ENCODE measurements at regions not wholly inside any gene's neighbourhood (a gene's known extent, or its start where the extent isn't known, plus 50 kb on each side); places are given as distances from the start of the nearest gene placed in this dataset.

- H3K4me3 ChIP-seq (ENCODE audit: low read depth, low read length): no peak overlapping the region
- H3K36me3 ChIP-seq (ENCODE audit: control insufficient read depth, insufficient read depth, low read length): no peaks in the 10 kb centered on the region
- no peaks in the 10 kb centered on the region for H3K27me3 ChIP-seq (ENCODE audit: control insufficient read depth, insufficient read depth, low read length)
- DNase-seq (ENCODE audit: low read depth) (no peak), FAIRE-seq (no peak)
- TF ChIP-seq, protein P1, sequence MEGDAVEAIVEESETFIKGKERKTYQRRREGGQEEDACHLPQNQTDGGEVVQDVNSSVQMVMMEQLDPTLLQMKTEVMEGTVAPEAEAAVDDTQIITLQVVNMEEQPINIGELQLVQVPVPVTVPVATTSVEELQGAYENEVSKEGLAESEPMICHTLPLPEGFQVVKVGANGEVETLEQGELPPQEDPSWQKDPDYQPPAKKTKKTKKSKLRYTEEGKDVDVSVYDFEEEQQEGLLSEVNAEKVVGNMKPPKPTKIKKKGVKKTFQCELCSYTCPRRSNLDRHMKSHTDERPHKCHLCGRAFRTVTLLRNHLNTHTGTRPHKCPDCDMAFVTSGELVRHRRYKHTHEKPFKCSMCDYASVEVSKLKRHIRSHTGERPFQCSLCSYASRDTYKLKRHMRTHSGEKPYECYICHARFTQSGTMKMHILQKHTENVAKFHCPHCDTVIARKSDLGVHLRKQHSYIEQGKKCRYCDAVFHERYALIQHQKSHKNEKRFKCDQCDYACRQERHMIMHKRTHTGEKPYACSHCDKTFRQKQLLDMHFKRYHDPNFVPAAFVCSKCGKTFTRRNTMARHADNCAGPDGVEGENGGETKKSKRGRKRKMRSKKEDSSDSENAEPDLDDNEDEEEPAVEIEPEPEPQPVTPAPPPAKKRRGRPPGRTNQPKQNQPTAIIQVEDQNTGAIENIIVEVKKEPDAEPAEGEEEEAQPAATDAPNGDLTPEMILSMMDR (IDR thresholded peaks at IDR 0.05; ENCODE audit: insufficient read depth, low read length, severe bottlenecking): no peak
These were observed 884.3 kb upstream of the PCDH20 start for GRCh38 chr13:62299988-62300387.

GRCh38 chr13:62296812-62297211, 881.2 kb upstream of the PCDH20 start:
- FAIRE-seq (no peak), DNase-seq (ENCODE audit: low read depth) (no peak)
- Histone ChIP-seq H3K4me3 (ENCODE audit: low read depth, low read length) (no peak overlapping the region), H3K27me3 (ENCODE audit: control insufficient read depth, insufficient read depth, low read length) (no peaks in the 10 kb centered on the region), H3K36me3 (ENCODE audit: control insufficient read depth, insufficient read depth, low read length) (no peaks in the 10 kb centered on the region)
- TF ChIP-seq, protein P1 (IDR thresholded peaks at IDR 0.05; ENCODE audit: insufficient read depth, low read length, severe bottlenecking): no peak

DNA sequence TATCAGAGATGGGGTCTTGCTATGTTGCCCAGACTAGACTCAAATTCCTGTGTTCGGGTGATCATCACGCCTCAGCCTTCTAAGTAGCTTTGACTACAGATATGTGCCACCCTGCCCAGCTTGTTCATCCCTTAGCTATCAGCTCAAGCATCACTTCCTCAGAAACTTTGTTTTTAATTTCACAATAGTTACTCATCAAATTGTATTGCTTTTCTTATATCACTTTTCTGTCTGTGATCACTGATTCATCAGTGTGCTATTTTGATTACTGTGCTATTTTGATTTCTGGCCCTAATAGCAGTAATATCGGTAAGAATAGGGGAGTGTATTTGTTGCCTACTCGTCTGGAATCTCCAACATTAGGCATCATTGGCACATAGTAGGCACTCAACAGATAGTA, 878.6 kb upstream of the PCDH20 start:
- DNase-seq (ENCODE audit: low read depth) (peak; percentile 35), FAIRE-seq (no peak)
- no peak overlapping the region for H3K4me3 ChIP-seq (ENCODE audit: low read depth, low read length)
- H3K36me3 ChIP-seq (ENCODE audit: control insufficient read depth, insufficient read depth, low read length): no peaks in the 10 kb centered on the region
- TF ChIP-seq, protein P1 (IDR thresholded peaks at IDR 0.05; ENCODE audit: insufficient read depth, low read length, severe bottlenecking): no peak
- no peaks in the 10 kb centered on the region for H3K27me3 ChIP-seq (ENCODE audit: control insufficient read depth, insufficient read depth, low read length)

GRCh38 chr13:62292714-62293480, 877.2 kb upstream of the PCDH20 start:
- TF ChIP-seq, protein P1 (IDR thresholded peaks at IDR 0.05; ENCODE audit: insufficient read depth, low read length, severe bottlenecking): no peak
- no peaks in the 10 kb centered on the region for H3K27me3 ChIP-seq (ENCODE audit: control insufficient read depth, insufficient read depth, low read length)
- DNase-seq (ENCODE audit: low read depth) (peak; percentile 39), FAIRE-seq (no peak)
- no peak overlapping the region for H3K4me3 ChIP-seq (ENCODE audit: low read depth, low read length)
- H3K36me3 ChIP-seq (ENCODE audit: control insufficient read depth, insufficient read depth, low read length): no peaks in the 10 kb centered on the region

- Histone ChIP-seq H3K27me3 (ENCODE audit: control insufficient read depth, insufficient read depth, low read length) (no peaks in the 10 kb centered on the region), H3K4me3 (ENCODE audit: low read depth, low read length) (no peak overlapping the region), H3K36me3 (ENCODE audit: control insufficient read depth, insufficient read depth, low read length) (no peaks in the 10 kb centered on the region)
- peak; percentile 6 for DNase-seq (ENCODE audit: low read depth)
- TF ChIP-seq, protein P1 (IDR thresholded peaks at IDR 0.05; ENCODE audit: insufficient read depth, low read length, severe bottlenecking): no peak
- FAIRE-seq: no peak
These were observed 874.9 kb upstream of the PCDH20 start for GRCh38 chr13:62290542-62290941.

DNA sequence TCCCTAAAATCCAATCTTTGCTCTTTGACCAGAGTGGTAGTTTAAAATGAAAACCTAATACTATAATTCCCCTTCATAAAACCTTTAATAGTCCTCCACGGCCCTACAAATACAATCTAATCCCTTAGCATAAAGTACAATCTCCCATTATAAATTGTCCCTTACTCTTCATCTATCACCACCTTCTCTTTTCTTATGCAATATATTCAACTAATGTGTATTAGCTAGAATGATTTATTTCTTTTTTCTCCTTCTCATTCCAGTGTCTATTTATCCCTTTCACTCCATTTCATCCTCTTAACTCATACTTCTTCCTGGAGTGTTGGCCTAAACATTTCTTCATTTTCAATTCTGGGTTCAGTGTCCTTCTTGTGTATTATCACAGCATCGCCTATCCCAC, 872.1 kb upstream of the PCDH20 start:
- DNase-seq (ENCODE audit: low read depth): no peak
- TF ChIP-seq, protein P1 (IDR thresholded peaks at IDR 0.05; ENCODE audit: insufficient read depth, low read length, severe bottlenecking): no peak
- Histone ChIP-seq H3K4me3 (ENCODE audit: low read depth, low read length) (no peak overlapping the region), H3K36me3 (ENCODE audit: control insufficient read depth, insufficient read depth, low read length) (no peaks in the 10 kb centered on the region), H3K27me3 (ENCODE audit: control insufficient read depth, insufficient read depth, low read length) (no peaks in the 10 kb centered on the region)
- FAIRE-seq: no peak
